NCI-H2081 treated with DMSO at 0.1 percent for 48 hours (cell line): ENCODE measurements at regions not wholly inside any gene's neighbourhood (a gene's known extent, or its start where the extent isn't known, plus 50 kb on each side); places are given as distances from the start of the nearest gene placed in this dataset.

ENCODE experiments used
- DNase-seq: peaks from one replicate; lab custom pipeline; 2025; lab: John Stamatoyannopoulos, UW

DNA sequence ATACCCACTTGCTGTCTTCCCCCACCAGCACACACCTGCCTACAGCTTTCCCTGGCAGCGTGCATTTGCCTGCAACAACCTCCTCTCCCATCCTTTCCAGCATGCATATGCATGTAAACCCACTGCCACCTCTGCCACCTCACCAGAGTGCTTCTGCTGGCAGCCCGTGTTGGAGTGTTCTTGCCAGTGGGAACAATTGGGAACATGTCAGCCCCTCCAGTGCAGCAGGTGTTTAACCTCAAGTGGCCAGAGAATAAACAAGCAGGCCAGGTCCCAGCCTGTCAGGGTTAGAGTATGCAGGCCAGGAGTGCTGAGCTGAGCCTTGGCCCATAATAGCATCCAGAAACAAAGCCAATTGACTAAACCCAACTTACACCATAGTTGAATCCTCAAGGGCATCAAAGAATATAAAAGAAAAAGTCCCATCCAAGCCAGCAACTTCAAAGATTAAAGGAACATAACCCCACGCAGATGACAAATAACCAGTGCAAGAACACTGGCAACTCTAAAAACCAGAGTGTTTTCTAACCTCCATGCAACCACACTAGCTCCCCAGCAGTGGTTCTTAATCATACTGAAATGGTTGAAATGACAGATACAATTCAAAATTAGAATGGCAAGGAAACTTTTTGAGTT lies 1212.1 kb upstream of the CITED2 start:
- no peak for DNase-seq

DNA sequence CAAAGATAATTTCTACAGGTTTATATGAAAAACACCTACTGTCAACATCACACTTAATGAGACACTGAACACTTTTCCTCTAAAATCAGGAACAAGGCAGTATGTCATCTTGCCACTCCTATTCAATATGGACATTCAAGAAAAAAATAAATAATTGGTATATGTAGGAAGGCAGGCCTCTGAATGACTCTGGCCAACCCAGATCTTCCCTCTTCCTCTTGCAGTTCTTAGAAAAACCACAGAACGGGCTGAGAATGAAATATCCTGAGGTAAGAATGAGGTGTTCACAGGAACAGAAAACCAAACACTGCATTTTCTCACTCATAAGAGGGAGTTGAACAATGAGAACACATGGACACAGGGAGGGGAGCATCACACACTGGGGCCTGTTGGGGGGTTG lies 1207.2 kb upstream of the CITED2 start:
- no peak for DNase-seq

DNA sequence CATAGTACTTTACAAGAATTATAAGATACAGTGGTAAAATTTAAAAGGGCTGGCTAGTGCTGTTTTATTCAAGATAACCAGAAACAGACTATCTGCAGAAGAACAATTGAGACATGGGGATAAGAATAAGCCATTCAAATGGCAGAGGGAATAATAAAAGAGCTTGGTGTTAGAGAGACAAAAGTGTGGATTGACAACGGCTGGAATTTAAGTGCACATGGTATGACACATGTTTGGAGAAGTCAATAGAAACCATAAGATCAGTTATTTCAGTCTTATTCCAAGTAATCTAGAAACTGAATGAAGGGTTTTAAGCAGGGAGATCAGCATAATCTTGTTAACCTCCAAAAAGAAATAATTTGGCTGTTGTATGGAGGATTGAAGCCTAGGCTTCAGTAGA lies 1205.5 kb upstream of the CITED2 start:
- no peak for DNase-seq

- no peak for DNase-seq
These were observed 1201.6 kb upstream of the CITED2 start for GRCh38 chr6:140576004-140576555.

DNA sequence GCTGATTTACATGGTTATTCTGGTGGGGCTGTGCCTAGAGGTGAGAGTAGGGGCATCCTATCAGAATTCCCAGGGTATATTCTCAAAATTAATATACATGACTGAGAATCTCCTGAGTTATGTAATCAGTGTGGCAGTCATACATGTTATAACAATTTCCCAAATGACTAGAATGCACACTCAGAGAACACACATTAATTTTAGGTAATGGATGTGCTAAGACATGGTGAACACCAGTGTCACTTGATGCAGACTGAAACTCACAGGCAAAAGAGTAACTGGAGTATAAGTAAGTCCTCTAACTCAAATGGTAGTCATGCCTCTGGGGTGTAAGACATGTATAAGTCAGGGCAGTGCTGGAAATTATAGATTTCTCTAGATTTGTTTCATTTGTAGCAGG lies 1198.4 kb upstream of the CITED2 start:
- no peak for DNase-seq

GRCh38 chr6:140572129-140572528 lies 1197.7 kb upstream of the CITED2 start:
- DNase-seq = no peak

- no peak for DNase-seq
These were observed 1196.7 kb upstream of the CITED2 start for GRCh38 chr6:140571145-140571544.

- no peak for DNase-seq
These were observed 1193.0 kb upstream of the CITED2 start for GRCh38 chr6:140567466-140567865.

- DNase-seq = no peak
These were observed 1192.4 kb upstream of the CITED2 start for GRCh38 chr6:140566781-140567277.

GRCh38 chr6:140563728-140564127 lies 1189.3 kb upstream of the CITED2 start:
- no peak for DNase-seq

- no peak for DNase-seq
These were observed 1187.3 kb upstream of the CITED2 start for GRCh38 chr6:140561701-140562100.

DNA sequence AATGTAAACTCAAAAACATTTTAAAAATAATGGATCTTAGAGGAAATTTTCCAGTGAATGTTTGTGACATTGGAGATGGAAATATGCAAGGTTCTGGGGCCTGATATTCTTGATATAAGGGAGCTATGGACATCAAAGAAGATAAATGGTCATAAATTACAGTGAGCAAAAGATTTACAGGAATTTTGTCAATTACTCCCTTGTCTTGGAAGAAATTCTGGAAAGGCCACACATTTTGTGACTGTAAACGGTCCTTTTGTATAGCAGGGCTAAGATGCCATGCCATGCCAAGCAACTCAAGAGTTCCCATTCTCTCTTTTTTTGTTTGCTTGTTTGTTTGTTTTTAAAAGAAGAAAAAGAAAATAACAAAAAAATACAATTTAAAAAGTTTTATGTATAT lies 1186.2 kb upstream of the CITED2 start:
- no peak for DNase-seq

GRCh38 chr6:140559458-140559857 lies 1185.0 kb upstream of the CITED2 start:
- DNase-seq = no peak

GRCh38 chr6:140554421-140554820 lies 1180.0 kb upstream of the CITED2 start:
- DNase-seq = no peak

- DNase-seq = no peak
These were observed 1173.9 kb upstream of the CITED2 start for GRCh38 chr6:140548366-140548765.

DNA sequence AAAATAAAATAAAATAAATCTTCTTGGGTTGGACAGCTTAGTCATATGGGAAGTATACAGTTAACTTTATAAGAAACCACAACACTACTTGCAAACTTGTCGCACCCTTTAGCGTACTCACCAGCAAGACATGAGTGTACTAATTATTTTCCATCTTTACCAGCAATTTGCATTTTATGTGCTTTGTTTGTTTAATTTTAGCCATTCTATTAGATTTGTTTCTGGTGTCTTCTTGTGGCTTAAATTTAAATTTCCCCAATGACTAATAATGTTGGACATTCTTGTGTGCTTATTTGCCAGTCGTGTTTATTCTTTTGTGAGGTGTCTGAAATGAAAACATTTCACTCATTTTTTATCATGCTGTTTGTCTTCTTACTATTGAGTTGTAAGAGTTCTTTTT lies 1172.2 kb upstream of the CITED2 start:
- no peak for DNase-seq

DNA sequence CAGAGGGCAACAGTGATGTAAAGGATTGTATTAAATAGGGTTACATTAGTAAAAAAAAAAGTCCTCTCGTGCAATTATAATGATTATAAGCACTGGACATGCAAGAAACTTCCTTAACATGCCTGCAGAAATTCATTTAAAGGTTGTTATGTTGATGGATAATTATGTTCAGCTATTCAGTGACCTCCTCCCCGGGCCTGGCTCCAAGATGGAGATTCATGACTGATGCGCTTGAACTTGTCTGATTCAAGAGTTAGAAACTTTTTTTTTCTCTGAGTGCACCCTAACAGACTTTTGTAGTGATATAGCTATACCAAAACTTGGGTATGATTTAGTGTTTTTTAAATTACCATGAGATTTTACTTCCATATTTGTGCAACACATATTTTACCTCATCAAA lies 1170.0 kb upstream of the CITED2 start:
- DNase-seq = no peak

DNA sequence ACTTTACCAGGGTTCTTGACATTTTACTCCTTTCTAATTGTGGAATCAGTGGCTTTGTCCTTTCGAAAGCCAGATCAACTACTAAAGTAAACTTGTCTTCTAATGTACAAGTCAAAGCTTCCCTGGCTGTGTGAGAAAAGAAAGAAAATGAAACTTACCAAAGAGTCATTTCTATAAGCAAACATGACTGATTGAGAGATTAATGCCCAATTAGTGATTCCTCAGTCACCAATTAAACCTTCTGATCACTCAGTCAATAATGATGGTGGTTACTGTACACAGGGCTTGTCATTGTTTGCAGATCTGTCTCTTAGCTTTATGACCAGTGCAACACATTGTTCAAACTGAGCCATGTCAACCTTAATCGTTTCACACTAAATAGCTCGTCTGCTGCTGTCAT lies 1168.4 kb upstream of the CITED2 start:
- DNase-seq = no peak

DNA sequence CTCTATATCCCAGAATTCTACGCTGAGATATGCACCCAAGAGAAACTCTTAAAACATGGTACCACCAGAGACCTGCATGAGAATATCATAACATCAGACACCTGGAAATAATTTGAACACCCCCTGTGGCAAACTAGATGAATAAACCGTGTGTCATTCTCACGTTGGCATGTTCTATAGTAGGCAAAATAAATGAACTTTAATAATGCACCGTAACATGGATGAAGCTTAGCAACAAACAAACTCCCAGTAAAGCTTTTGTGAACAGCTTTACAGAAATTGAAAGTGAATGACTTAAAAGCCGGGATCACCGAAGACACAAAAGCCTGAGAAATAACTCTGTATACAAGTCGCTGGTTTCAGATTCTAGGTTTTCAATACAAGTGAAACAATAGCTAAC lies 1166.8 kb upstream of the CITED2 start:
- no peak for DNase-seq

DNA sequence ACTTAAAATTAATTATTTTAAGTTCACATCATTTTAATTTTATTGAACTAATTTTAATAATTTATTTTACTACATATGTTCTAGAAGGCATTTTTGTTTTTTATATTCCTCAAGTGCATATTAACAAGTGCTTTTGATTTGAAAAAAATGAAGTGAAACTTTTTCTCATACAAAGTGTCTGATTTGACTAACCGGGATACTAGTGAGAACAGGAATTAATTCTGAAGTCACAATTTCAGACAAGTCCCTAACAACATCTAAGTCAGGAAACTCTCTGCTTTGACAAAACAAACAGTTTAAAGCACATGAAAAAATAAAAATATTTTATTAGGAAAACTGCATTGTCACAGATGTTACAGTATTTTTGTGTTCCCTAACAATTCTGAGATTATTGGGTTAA lies 1166.3 kb upstream of the CITED2 start:
- DNase-seq = no peak

DNA sequence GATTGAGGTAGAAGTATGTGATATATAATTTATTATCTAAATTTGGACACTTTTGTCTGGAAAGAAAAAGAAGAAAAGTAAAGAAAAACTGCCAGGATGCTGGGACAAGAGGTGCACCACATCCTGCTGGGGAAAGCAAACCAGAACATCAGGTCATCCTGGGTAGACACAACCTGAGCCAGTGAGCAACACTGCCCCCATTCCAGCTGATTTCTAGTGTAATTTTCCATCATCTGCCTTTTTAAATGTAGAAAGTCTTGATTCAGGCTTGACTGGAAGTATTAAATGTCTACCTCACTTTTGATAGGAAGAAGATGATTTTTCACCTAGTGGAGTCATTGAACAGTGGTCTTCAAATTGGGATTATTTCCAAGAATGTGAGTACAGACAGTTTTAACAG lies 1164.5 kb upstream of the CITED2 start:
- no peak for DNase-seq

DNA sequence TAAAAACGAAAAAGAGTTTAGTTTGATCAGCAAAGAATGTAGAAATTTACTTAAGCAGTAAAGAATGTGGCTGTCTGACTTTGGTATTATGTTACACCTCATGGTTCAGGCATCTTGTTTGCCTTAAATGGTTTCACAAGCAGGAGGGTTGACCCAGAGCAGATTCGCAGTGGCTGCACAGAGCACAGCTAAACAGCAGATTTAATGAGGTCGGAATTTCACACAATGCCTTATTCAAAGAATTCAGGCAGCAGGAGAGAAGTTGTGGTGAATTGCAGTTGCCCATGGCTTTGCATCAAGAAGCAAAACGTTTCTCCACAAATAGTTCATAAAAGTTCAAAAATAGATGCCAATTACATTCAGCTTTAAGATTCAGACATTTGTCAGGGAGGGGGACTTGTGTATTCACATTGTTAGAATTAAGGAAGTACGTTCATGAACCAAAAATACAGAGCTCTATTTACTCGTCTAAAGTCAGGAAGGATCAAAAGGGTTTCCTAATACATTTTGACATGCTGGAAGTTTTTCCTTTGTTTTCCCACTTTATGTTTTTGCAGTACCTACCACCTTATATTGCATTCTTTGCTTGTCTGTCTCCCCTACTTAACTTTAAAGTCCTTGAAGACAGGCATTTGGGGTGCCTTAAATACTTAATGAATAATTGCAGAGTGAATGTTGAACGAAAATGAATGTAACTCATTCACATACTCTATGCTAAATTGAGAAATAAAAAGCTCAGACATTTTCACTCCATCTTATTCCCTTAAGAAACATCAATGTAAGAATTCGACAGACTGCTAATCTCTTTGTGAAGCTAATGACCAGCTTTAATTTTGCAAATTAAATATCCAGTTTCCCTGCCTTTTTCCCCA lies 1163.6 kb upstream of the CITED2 start:
- DNase-seq = no peak

DNA sequence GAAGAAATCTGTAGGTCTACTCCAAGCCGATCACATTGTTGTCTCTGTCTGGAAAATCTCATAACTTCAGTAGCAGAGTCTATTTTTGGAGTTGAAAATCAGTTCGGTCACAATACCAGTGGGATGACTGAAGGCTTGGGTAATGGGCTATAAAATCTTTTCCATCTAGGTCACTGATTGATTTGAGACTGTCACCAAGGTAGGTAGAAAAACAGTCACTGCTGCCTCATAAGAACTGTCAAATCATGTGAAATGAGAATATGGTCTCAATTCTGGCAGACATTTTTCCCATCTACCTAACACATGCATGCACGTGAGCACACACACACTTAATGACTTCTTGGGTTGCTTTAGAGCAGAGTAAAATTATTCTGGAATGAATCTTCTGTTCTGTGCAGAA lies 1162.8 kb upstream of the CITED2 start:
- no peak for DNase-seq
